Progenitor cell of endocrine pancreas (in vitro differentiated cells): ENCODE measurements at regions not wholly inside any gene's neighbourhood (a gene's known extent, or its start where the extent isn't known, plus 50 kb on each side); places are given as distances from the start of the nearest gene placed in this dataset.

Experiments used
- DNase-seq: peaks from one replicate; pipeline ENCODE4 v3.0.0; 2021; ENCODE audit warnings: low spot score; ENCODE audit not compliant: unreplicated experiment
- H3K27ac Mint-ChIP-seq: 2 replicates; pipeline ENCODE4 v1.8.0; 2021; ENCODE audit warnings: mild to moderate bottlenecking, moderate library complexity, mixed read lengths
- H3K27me3 Mint-ChIP-seq: 2 replicates; pipeline ENCODE4 v1.8.0; 2021; ENCODE audit warnings: mixed read lengths
- H3K36me3 Mint-ChIP-seq: 2 replicates; pipeline ENCODE4 v1.8.0; 2022; ENCODE audit warnings: mixed read lengths; ENCODE audit not compliant: insufficient read depth
- H3K4me1 Mint-ChIP-seq: 2 replicates; pipeline ENCODE4 v1.8.0; 2021; ENCODE audit warnings: low read depth, mixed read lengths
- H3K4me3 Mint-ChIP-seq: 2 replicates; pipeline ENCODE4 v1.8.0; 2021; ENCODE audit warnings: low read depth, mild to moderate bottlenecking, moderate library complexity, mixed read lengths
- H3K9me3 Mint-ChIP-seq: 2 replicates; pipeline ENCODE4 v1.8.0; 2021; ENCODE audit warnings: low read depth, mixed read lengths
- TF ChIP-seq, protein P1 (sequence below): fragments of 200-600 bp; sonication (generic); IDR thresholded peaks from one replicate; pipeline ENCODE4 v1.5.0; 2021; ENCODE audit warnings: antibody characterized with exemption, mild to moderate bottlenecking; ENCODE audit not compliant: unreplicated experiment

DNA sequence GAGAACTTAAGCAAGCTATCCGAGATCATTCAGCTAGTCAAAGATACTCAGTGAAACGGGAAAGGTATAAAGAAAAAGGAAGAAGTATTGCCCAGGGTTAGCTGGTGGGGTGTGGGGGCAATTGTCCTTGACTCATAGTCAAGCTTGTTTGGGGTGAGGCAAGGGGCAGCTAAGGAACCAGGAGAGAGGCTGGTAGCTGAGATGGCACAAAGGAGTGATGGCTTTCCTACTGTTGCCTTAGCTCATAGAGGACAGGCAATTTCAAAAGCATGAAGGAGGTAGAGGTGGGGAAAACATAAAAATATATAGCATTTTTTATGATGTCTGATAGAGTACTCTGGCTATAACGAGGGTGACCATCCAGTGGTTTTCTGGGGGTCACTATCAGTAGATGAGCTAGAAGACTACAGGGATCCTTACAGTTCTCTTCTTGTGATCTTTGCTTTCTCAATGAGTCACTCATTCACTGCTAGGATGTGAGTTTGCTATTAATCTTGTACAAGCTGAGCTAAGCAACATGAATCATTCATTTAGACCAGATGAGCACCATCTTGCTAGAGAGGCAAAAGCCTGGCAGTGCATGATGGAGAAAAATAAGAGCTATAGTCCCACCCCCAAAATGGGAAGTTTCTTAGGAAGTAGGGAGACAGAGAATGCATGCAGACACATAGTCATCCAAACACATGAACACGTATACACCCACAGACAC, 207.1 kb upstream of the PFN2 start:
- peaks cover 8% of the 10 kb centered on the region for H3K27me3 Mint-ChIP-seq

GRCh38 chr3:150174179-150174578, 203.5 kb upstream of the PFN2 start:
- Mint-ChIP-seq H3K4me1 (no peaks in the 10 kb centered on the region), H3K27me3 (peaks cover 3% of the 10 kb centered on the region), H3K4me3 (no peak overlapping the region), H3K9me3 (no peaks in the 10 kb centered on the region), H3K27ac (no peak overlapping the region), H3K36me3 (no peaks in the 10 kb centered on the region)
- TF ChIP-seq, protein P1, sequence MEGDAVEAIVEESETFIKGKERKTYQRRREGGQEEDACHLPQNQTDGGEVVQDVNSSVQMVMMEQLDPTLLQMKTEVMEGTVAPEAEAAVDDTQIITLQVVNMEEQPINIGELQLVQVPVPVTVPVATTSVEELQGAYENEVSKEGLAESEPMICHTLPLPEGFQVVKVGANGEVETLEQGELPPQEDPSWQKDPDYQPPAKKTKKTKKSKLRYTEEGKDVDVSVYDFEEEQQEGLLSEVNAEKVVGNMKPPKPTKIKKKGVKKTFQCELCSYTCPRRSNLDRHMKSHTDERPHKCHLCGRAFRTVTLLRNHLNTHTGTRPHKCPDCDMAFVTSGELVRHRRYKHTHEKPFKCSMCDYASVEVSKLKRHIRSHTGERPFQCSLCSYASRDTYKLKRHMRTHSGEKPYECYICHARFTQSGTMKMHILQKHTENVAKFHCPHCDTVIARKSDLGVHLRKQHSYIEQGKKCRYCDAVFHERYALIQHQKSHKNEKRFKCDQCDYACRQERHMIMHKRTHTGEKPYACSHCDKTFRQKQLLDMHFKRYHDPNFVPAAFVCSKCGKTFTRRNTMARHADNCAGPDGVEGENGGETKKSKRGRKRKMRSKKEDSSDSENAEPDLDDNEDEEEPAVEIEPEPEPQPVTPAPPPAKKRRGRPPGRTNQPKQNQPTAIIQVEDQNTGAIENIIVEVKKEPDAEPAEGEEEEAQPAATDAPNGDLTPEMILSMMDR, result no peak
- DNase-seq, result no peak

More for the DNA sequence above, 207.1 kb upstream of the PFN2 start:
- TF ChIP-seq, protein P1, result no peak
- H3K36me3 Mint-ChIP-seq, result no peaks in the 10 kb centered on the region
- no peak overlapping the region for H3K27ac Mint-ChIP-seq
- H3K4me1 Mint-ChIP-seq, result peaks cover 8% of the 10 kb centered on the region
- no peak overlapping the region for H3K4me3 Mint-ChIP-seq
- H3K9me3 Mint-ChIP-seq, result no peaks in the 10 kb centered on the region
- DNase-seq, result no peak

DNA sequence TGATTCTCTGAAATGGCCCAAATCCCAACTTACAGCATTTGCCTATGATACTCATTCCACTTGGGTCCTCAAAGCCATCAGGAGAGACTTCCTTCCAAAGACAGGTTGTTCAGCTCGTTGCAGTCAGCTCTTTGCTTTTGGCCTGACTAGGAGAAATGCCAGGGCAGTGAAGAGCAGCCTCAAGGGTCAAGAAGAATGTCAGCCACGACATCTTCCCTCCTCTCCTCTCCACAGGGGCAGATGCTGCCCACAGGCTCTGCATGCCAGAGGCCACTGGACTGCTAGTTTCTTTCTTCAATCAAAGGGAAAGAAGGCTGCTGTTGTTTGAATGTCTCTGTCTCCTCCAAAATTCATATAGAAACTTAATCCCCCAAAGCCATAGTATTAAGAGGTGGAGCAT, 201.7 kb upstream of the PFN2 start:
- H3K27ac Mint-ChIP-seq, result no peak overlapping the region
- H3K4me1 Mint-ChIP-seq, result no peaks in the 10 kb centered on the region
- TF ChIP-seq, protein P1, result no peak
- no peaks in the 10 kb centered on the region for H3K36me3 Mint-ChIP-seq
- peaks cover 3% of the 10 kb centered on the region for H3K27me3 Mint-ChIP-seq
- no peaks in the 10 kb centered on the region for H3K9me3 Mint-ChIP-seq
- DNase-seq, result no peak
- no peak overlapping the region for H3K4me3 Mint-ChIP-seq

GRCh38 chr3:150170852-150171520, 200.3 kb upstream of the PFN2 start:
- H3K4me3 Mint-ChIP-seq, result no peak overlapping the region
- H3K27ac Mint-ChIP-seq, result no peak overlapping the region
- peaks cover 3% of the 10 kb centered on the region for H3K27me3 Mint-ChIP-seq
- DNase-seq, result no peak
- H3K9me3 Mint-ChIP-seq, result no peaks in the 10 kb centered on the region
- H3K4me1 Mint-ChIP-seq, result no peaks in the 10 kb centered on the region
- TF ChIP-seq, protein P1, result no peak
- H3K36me3 Mint-ChIP-seq, result no peaks in the 10 kb centered on the region

DNA sequence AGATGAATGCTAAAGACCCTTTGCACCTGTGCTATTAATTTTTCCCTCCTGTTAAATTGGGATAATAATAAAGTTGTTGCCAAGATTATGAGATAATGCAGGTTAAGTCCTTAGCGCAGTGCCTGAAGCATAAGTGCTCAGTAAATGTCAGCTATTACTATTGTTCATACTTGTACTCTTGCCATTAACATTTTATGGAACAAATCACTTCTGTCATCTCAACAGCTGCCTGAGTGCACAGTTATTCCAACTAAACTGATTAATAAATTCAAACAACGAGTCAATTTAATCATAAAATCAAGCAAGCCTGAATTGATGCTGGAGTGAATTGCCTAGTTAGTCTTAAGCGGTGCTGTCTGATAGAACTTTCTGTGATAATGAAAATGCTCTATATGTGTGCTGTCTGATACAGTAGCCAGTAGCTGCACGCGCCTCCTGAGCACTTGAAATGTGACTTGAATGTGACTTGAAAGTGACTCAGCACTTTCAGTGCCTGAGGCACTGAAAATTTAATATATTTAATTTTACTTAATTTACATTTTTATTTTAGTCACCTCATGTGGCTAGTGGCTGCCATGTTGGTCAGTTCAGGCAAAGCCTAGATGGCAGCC, 198.7 kb upstream of the PFN2 start:
- Mint-ChIP-seq H3K9me3 (no peaks in the 10 kb centered on the region), H3K27ac (no peak overlapping the region), H3K4me3 (no peak overlapping the region), H3K4me1 (no peaks in the 10 kb centered on the region), H3K27me3 (peaks cover 3% of the 10 kb centered on the region), H3K36me3 (no peaks in the 10 kb centered on the region)
- DNase-seq, result no peak
- TF ChIP-seq, protein P1, result no peak
